Tongue (tissue), 1 donor: ENCODE measurements at regions not wholly inside any gene's neighbourhood (a gene's known extent, or its start where the extent isn't known, plus 50 kb on each side); places are given as distances from the start of the nearest gene placed in this dataset.
"Not testable (repeated sequence)": the region's sequence is repeated elsewhere in the genome, so short reads cannot be mapped to it uniquely, and the experiment has no call there.

Experiments used
- DNase-seq: peaks from one replicate; pipeline ENCODE4 v3.0.0-alpha.2; 2015

DNA sequence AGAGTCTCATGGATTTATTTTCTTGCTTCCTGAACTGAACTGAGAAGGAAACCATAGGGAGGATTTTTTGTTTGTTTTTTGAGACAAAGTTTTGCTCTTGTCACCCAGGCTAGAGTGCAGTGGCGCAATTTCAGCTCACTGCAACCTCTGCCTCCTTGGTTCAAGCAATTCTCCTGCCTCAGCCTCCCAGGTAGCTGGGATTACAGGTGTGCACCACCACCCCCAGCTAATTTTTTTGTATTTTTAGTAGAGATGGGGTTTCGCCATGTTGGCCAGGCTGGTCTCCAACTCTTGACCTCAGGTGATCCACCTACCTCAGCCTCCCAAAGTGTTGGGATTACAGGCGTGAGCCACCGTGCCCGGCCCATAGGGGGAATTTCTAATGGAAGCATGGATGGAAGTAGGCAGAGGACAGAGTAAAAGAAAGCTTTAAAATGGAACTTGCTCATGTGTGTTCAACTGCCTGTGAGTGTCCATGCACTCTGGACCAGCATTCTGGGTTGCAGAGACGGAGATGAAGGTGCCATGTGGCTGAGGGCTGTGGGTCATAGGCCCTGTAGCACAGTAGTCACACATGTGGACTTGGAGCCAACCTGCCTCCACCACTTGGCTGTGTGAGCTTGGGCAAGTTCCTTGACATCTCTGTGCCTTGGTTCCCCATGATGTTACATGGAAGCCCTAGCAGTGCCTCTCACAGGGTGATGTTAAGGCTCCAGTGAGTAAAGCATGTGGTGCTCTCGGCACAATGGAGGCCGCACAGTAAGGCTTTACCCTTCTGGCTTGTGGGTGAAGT is 68.5 kb upstream of the ID2 start:
- not testable (repeated sequence) for DNase-seq

DNA sequence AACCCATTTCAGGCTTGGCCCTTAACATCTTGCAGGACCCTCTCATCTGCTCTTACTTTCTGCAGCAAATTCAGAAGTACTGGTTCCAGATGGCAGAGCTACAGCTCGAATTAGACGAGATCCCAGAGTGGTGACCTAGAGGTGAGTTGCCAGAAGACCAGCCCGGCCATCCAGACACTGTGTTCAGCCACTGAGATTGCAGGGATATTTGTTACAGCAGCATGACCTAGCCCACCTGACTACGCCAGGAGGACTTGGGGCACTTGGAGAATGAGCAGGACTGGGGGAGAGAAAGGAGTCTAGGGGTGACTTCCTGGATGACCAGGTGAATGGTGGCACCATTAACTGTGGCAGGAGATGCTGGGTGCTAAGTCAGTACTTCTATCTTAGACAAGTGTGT is 67.2 kb upstream of the ID2 start:
- no peak for DNase-seq

DNA sequence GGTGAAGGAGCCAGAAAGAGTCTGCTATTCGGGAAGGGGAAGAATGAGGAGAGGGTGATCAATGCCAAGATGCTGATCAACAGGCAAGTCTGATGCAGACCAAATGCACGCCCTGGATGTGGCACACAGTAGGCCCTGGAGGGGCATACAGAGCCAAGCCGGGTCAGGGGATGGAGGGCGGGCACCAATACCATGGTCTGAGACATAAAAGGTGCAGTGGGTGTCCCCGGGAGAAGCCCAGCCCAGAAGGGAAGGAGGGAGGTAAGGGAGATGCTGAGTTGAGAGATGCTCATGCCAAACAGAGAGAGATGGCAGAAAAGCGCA is 66.6 kb upstream of the ID2 start:
- no peak for DNase-seq

DNA sequence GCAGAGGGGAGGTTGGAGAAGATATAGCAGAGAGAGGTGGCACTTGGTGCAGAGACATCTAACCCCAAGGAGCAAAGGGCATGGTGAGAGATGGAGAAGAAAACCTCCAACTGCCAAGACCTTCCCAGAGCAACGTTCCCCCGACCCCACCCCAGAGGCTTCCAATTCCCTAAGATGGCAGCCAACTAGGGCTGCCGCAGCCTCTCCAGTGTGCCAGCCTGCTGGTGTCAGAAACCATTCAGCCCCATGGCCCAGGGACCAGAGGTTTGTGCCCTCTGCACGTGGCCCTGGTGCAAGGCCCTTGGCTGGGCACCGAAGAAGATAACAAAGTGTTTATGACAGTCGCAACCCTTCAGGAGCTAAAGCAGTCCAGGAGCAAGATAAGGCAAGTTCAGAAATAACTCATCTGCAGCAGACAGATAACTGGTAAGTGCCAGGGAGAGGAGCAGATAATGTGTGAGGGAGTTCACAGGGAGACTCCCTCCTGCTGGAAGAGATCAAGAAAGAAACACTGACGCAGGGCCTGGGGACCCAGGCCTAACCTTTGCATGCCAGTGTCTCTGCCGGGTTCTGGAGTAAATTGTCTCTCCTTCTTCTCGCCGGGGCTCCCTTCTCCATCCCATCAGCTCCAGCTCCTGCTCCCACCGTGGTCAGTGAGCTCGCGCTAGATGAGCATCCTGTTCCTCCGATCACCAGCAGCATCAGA is 66.1 kb upstream of the ID2 start:
- DNase-seq = no peak

DNA sequence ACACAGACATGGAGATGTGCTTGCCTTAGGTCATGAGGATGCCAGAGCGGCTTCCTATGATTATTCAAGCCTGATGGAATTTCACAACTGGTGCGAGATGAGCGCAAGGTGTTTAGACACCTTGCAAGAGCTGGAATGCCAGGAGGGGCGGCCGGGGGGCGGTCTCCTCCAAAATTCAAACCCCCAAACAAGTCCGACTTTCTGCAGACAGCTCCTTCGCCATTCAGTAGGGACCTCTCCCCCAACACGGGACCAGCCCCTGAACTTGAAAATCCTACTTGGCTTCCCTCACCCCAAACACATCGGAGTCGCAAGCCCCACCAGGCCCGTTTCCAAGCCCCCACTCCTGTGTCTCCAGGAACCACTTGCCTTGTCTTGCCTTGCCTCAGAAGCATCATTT is 64.8 kb upstream of the ID2 start:
- no peak for DNase-seq

DNA sequence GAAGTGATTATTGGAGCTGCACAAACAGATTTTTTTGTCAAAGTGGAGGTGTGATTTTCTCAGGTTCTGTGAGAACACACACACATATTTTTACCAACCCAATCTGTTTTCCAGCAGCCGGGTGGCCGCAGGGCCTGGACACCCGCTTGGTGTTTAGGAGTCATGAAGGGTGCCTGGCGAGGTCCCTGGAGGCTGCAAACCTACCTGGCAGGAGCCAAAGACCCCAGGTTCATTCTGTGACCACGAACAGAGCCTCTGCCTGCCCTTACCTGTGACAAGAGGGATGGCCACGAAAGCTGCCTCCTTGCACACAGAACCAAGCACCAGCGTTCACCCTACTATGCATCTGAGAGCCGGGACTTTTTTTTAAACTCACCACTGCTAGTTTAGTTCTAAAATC is 64.3 kb upstream of the ID2 start:
- no peak for DNase-seq

DNA sequence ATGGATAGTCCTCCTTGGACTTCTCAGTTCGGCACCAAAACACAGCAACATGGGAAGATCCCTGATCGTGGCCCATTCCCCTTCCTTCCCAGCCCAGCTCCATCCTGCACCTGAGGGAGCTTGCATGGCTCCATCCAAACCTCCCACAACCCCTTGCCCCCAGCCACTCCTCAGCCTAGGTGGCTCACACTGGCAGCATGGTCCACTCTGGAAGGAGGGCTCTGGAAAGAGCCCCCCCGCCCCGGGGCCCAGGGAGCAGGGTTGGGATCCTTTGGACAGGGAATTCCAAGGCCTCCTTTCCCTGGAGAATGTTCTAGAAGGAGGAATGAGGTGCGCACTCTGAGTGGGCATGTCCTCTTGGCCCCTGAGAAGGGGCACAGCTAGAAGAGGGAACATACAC is 62.8 kb upstream of the ID2 start:
- DNase-seq = no peak

DNA sequence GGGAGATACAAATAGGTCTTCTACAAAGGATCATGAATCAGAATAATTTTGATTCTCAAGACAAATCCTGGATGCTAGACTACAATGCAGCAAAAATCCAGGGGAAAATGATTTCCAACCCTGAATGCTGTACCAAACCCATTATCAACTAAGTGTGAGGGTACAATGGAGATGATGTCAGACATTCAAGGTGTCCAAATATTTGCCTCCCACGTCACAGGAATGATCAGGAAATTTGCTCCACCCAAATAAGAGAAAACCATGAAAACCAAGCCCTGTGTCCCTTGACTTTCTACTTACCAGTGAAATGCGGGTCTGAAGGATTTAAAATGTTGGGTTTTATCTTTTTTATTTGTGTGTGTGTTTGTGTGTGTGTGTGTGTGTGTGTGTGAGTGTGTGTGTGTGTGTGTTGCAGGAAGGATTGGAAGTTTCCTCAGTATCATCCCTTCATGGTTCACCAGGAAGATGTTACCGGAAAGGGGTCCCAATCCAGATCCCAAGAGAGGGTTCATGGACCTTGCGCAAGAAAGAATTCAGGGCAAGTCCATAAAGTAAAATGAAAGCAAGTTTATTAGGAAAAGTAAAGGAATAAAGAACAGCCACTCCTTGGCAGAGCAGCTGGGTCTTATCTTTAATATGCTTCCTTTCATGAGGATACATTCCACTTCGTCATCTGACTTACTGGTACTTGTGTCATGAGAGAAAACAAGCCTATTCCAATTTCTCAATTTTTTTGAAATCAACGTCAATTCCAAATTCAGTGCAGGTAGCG is 61.1 kb upstream of the ID2 start:
- no peak for DNase-seq

DNA sequence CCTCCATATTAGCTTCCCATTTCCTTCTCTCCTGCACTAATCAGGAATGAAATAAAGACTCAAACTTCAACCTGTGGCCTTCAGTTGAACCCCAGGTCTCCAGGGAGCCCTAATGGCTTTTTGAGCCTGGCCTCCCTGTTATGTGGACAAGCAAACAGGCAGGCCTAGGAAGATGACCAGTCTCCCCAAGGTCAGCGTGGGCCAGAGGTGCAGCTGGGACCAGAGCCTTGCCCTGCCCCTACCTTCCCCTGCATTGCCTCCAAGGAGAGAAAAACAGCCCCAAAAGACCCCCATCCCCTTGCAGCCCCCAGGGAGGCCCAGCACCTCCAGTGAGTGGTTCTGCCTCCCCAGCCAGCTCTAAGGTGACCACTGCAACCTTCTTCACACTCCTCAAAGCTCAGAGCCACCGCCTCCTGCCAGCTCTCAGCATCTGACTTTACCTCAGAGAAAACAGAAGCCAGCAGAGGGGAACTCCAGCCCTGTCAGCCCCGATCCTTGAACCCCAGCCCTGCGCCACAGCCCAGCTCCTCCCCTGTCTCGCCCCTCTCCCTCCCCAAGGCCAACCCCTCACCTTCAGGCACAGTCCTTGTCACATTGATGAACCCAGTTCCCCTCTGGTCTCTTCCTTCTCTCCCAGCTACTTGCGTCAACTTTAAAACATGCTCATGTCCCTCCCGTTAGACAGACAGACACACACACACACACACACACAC is 59.5 kb upstream of the ID2 start:
- DNase-seq = no peak

DNA sequence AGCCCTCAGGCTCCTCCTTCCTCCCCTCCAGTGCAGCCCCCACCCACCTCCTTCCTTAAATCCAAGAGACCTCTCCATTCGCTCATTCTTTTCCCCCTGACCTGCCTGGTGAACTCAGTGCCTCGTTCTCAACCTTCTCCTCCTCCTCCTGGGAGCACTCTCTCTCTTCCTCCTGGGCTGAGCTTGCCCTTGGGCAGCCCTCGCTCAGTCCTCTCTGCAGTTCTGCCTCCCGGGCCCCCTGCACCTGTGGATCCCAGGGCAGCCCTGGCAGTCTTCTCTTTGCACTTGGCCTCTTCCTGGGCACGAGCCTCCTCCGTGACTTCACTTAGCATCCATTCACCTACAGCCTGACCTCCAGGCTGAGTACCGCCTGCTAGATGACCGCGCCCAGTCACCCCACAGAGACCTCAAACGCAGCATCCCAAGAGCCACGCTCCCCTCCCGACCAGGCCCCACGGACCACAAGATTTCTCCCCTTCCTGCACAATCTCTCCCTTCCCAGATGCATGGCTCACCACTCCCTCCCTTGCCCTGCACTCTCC is 58.9 kb upstream of the ID2 start:
- no peak for DNase-seq

DNA sequence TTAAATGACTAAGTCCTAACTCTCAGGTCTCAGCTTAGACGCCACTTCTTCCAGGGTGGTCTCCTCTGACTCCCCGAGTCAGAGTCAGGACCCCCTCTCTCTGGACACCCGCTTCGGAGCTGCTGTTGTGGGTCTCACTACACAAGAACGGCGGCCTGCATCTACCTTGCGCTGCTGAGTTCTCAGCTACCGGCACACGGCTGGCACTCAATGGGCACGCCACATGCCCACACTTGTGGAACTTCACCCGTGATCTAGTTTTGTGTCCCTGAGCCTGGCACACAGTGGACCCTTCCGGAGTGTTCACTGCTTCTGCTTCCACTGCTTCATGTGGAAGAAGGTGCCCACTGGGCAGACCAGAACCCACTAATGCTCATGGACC is 58.3 kb upstream of the ID2 start:
- no peak for DNase-seq

DNA sequence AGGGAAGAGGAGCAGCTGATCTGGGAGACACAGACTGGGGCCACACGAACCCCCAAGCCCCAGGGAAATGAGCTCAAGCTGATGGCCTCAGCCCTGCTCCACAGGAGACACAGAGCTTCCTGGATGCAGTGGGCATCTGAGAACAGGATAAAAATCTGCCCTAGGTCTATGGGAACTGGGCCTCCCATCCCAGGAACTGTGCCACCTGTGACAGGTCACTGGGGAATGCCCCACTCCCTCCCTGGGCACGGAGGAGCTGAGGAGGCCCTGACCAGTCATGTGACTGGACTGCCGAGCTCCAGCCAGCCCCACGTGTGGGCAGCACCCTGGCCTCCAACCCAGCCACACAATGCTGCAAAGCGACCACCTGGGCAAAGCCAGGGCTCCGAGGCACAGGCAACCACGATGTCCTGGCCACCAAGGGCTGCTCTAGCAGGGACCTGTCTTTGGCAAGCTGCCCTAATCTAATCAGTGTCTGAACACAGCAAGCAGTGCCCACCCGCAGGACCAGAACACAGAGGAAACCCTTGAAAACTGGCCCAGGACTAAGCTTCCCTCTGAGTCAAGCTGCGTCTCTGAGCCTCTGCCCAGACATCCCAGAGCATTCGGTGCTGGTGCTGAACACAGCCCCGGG is 57.8 kb upstream of the ID2 start:
- no peak for DNase-seq

DNA sequence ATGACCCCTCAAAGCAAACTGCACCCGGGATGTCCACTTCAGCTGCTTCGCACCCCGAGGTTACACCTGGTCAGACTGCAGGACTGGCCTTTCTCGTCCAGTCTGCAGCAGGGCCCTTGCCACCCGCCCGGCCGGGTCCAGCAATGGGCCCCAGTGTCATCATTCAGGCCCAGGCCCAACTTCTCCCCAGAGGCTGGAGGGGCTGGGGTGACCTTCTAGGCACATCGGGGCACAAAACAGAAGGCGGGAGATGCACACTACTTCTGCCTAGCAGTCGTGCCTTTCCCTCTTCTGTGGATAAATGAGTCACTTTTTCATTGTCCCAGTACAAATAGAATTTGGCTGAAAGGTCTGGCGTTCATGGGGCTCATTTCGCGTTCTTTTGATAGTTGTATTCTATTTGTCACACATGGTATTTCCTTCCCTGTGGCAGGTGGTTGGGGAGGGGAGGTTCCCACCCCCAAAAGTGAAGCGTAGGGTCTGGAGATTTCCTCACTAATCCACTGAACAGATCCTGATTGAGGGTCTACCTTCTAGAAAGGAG is 56.9 kb upstream of the ID2 start:
- DNase-seq = no peak

DNA sequence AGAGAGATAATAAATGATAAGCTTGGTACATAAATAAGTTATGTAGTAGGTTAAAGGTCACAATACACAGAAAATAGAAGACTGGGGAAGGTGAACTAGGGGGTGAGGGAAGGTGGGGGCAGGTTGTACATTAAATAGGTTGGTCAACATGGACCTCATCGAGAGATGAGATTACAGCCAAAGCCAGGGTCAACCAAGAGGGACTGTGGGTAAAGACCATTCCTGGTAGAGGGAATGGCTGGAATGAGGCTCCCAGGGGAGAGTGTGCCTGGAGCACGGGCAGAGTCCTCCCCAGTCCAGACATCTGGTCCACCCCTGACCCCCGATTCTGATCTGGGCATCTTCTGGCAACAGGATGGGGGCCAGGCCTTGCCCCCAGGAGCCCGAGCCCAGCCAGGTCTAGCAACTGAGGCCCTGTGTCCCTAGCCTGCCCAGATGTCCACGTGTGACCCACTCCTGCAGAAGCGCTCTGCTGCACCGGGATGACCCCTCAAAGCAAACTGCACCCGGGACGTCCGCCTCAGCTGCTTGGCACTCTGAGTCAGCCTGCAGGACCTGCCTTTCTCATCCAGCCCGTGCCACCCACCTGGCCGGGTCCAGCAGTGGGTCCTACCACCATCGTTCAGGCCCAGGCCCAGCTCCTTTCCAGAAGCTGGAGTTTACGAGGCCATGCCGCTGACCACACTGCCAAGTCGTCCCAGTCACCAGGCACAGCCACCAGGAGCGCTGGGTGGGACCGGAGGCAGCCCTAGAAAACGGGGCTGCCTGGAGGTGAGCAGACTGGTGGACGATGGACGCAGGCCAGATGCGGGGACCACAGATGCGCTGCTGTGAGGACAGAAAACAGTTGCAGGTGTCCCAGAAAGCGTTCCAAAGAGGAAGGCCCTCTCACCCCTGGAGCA is 56.2 kb upstream of the ID2 start:
- no peak for DNase-seq

DNA sequence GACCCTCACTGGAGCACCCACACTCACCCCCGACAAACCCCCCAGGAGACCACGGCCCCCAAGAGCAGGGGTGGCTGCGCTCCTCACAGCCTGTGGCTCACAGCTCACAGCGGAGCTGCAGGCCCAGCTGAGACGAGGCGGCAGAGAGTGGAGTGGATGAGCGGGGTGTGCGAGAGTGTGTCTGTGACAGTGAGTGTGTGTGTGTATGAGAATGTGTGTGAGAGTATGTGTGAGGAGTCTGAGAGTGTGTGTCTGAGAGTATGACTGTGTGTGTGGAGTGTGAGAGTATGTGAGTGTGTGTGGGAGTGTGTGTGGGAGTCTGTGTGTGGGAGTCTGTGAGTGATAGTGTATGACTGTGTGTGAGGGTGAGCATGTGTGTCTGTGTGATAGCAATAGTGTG is 55.3 kb upstream of the ID2 start:
- DNase-seq = no peak

DNA sequence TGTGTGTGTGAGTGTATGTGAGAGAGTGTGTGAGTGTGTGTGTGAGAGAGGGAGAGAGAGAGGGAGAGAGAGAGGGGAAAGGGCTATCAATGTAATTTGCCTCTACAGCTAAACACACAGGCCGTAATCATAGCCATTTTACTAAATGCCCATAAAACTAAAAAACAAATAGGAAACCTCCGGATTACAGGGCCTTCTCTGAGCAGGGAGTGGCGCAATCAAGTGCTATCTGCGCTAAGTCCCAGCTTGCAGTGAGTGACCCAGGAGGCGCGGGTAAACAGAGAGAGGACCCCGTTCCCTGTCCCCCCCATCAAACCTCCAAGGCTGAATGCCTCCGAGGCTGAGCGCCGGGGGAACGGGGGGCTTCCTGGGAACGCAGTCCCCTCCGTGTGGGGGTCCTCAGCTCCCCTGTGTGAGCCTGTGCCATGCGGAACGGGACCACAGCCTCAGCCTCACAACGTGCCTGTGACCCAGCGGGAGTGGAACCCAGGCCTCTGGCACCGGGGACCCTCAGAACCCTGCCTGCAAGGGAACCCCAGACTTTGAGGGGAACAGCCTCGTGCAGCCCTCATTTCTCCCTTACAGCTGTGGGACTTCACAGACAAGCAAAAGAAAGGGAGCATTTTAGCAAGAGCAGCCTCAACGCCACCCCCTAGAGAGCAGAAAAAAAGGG is 54.7 kb upstream of the ID2 start:
- DNase-seq = no peak

DNA sequence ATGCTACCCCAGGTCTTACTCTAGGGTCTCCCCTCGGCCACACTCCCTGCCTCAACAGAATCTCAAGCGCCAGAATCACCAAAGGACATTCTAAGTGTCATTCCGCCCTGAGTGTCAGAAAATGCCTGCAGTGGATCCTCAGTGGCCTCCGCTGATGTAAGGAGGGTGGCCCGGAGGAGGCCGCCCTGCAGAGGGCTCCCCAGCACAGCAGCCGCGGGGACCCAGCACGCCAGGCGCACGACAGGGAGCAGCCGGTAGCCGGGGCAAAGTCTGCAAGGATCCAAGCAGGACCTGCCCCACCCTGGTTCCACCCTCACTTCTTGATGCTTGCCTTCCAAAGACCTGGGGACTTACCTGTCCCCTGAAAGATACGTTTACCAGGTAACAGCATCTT is 54.2 kb upstream of the ID2 start:
- DNase-seq = no peak

DNA sequence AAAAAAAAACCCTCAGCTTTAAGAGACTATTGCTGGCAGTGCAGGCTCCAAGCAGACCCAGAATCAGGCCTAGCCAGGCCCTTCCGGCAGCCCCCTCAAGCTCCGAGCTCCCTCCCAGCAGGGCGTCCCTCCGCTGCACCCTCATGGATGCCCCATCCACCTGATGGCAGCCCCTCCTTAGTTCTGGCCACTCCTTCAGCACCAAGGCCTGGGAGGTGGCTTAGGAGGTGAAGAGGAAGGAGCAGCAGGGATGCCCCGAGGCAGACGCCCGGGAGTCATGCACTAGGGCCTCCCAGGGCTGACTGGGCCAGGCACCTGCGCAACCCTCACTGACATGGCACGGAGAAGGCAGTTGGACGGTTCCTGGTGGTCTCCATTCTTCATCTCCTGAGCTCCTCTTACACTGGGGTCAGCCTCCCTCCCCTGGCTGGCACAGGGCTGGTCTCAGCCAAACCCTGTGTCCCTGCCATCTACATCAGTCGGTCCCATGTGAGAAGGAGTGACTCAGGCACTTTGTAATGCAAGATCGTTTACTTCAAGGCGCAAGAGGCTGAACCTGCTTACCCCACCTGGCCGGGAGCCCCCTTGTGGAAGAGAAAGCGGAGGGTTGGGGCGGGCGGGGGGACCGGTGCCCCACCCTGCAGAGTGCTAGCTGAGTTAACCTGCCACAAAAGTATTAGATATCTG is 53.5 kb upstream of the ID2 start:
- no peak for DNase-seq

DNA sequence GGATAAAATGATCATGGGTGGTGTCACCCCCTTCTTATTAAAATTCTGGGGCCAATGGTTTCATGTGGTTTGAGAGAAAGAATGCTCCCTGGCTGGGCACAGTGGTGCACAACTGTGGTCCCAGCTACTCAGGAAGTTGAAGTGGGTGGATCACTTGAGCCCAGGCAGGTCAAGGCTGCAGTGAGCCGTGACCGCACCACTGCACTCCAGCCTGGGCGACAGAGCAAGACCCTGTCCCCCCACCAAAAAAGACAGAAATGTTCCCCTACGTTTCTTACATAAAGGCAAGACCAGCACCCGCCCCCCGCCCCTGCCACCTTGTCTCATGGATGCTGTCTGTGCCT is 53.0 kb upstream of the ID2 start:
- DNase-seq = no peak

DNA sequence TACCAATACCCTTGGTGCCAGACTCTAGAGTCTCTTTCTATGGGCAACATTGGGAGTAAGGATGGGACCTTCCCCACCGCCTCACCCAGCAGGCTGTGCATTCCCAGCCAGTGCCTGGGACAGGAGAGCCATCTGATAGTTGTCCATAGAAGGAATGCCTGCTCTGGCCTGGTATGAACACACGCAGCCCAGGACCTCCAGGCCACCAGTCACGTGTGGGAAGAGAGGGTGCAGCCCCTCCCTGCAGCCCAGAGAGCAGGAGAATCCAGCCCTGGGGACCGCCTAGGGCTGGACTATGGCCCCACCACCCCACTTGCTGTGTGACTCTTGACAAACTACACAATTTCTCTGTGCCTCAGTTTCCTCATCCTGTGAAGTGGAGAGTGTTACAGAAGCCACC is 52.5 kb upstream of the ID2 start:
- no peak for DNase-seq
